Vagina (tissue), 2 donors: ENCODE measurements at regions not wholly inside any gene's neighbourhood (a gene's known extent, or its start where the extent isn't known, plus 50 kb on each side); places are given as distances from the start of the nearest gene placed in this dataset.

Experiments used
- DNase-seq, 2 donors: peaks; one replicate each; pipeline ENCODE4 v3.0.0-alpha.2; 2017; ENCODE audit errors: extremely low spot score in 2 of 2
- H3K27ac ChIP-seq: fragments of 200-600 bp; sonication (generic); one replicate; pipeline ENCODE4 v1.5.1; 2019
- H3K27me3 ChIP-seq: fragments of 200-600 bp; sonication (generic); one replicate; pipeline ENCODE4 v1.5.1; 2019
- H3K36me3 ChIP-seq, 2 donors: fragments of 200-600 bp; sonication (generic); one replicate each; pipeline ENCODE4 v1.5.1; 2017 to 2019
- H3K4me1 ChIP-seq: fragments of 200-600 bp; sonication (generic); one replicate; pipeline ENCODE4 v1.5.1; 2019
- H3K4me3 ChIP-seq, 2 donors: fragments of 200-600 bp; sonication (generic); 1 replicate in 1 of 2; 2 replicates in 1 of 2; pipeline ENCODE4 v1.5.1; 2016 to 2019
- H3K9me3 ChIP-seq: fragments of 200-600 bp; sonication (generic); one replicate; pipeline ENCODE4 v1.5.1; 2019
- CTCF ChIP-seq, 3 experiments: fragments of 450-650 bp in 2 of 3; fragments of 200-600 bp in 1 of 3; sonication (generic) in 1 of 3; IDR thresholded peaks; one replicate each; pipeline ENCODE4 v1.5.1; 2017 to 2019; ENCODE audit warnings: antibody characterized with exemption in 3 of 3, mild to moderate bottlenecking in 2 of 3, moderate library complexity in 2 of 3
- POLR2A ChIP-seq, 2 donors: fragments of 450-650 bp; IDR thresholded peaks; one replicate each; pipeline ENCODE4 v1.6.1; 2017; ENCODE audit warnings: antibody characterized with exemption in 2 of 2, mild to moderate bottlenecking in 2 of 2, moderate library complexity in 2 of 2
- POLR2AphosphoS5 ChIP-seq, 2 donors: sonication (generic); formaldehyde crosslinking; IDR thresholded peaks; one replicate each; pipeline ENCODE4 v1.9.0; 2017; ENCODE audit warnings: antibody characterized with exemption in 2 of 2, mild to moderate bottlenecking in 2 of 2, low read depth in 1 of 2; ENCODE audit not compliant: insufficient read depth in 1 of 2
- intact Hi-C: fragments of 100-400 bp; cut with DNase I; formaldehyde crosslinking; loops from one replicate; pipeline ENCODE4 v1.15.1; 2023

- DNase-seq, result no peak
- H3K9me3 ChIP-seq, result no peaks in the 10 kb centered on the region
- TF ChIP-seq POLR2A (IDR thresholded peaks at IDR 0.05), result no peak
- no peak for TF ChIP-seq CTCF (IDR thresholded peaks at IDR 0.05)
- TF ChIP-seq POLR2AphosphoS5 (IDR thresholded peaks at IDR 0.05; ENCODE audit: insufficient read depth in 1 of 2, low read depth in 1 of 2), result no peak
Measured at GRCh38 chr1:189866606-189867005, 611.1 kb downstream of the BRINP3 start.

GRCh38 chr1:189868021-189868420 is 609.6 kb downstream of the BRINP3 start:
- no peaks in the 10 kb centered on the region for H3K4me1 ChIP-seq
- no peak overlapping the region for H3K27ac ChIP-seq
- no peaks in the 10 kb centered on the region for H3K36me3 ChIP-seq
- TF ChIP-seq POLR2AphosphoS5 (IDR thresholded peaks at IDR 0.05; ENCODE audit: insufficient read depth in 1 of 2, low read depth in 1 of 2) (no peak), CTCF (IDR thresholded peaks at IDR 0.05) (no peak), POLR2A (IDR thresholded peaks at IDR 0.05) (no peak)
- H3K4me3 ChIP-seq, result no peak overlapping the region
- no peak for DNase-seq
- intact Hi-C loops, result no loop called here
- H3K9me3 ChIP-seq, result no peaks in the 10 kb centered on the region
- no peaks in the 10 kb centered on the region for H3K27me3 ChIP-seq

More at GRCh38 chr1:189866606-189867005, 611.1 kb downstream of the BRINP3 start:
- H3K27ac ChIP-seq, result no peak overlapping the region
- H3K27me3 ChIP-seq, result no peaks in the 10 kb centered on the region
- H3K36me3 ChIP-seq, result no peaks in the 10 kb centered on the region
- no peaks in the 10 kb centered on the region for H3K4me1 ChIP-seq
- no peak overlapping the region for H3K4me3 ChIP-seq
- intact Hi-C loops, result no loop called here

- no peaks in the 10 kb centered on the region for H3K9me3 ChIP-seq
- no peak for DNase-seq
- H3K27me3 ChIP-seq, result no peaks in the 10 kb centered on the region
- no peaks in the 10 kb centered on the region for H3K4me1 ChIP-seq
- intact Hi-C loops, result no loop called here
- H3K4me3 ChIP-seq, result no peak overlapping the region
- H3K36me3 ChIP-seq, result no peaks in the 10 kb centered on the region
- no peak overlapping the region for H3K27ac ChIP-seq
- TF ChIP-seq CTCF (IDR thresholded peaks at IDR 0.05) (no peak), POLR2A (IDR thresholded peaks at IDR 0.05) (no peak), POLR2AphosphoS5 (IDR thresholded peaks at IDR 0.05; ENCODE audit: insufficient read depth in 1 of 2, low read depth in 1 of 2) (no peak)
Measured at GRCh38 chr1:189874715-189875435, 602.8 kb downstream of the BRINP3 start.

- Histone ChIP-seq H3K4me3 (no peak overlapping the region), H3K36me3 (no peaks in the 10 kb centered on the region), H3K27ac (no peak overlapping the region), H3K27me3 (no peaks in the 10 kb centered on the region), H3K9me3 (no peaks in the 10 kb centered on the region), H3K4me1 (no peaks in the 10 kb centered on the region)
- intact Hi-C loops, result no loop called here
- TF ChIP-seq POLR2A (IDR thresholded peaks at IDR 0.05) (no peak), POLR2AphosphoS5 (IDR thresholded peaks at IDR 0.05; ENCODE audit: insufficient read depth in 1 of 2, low read depth in 1 of 2) (no peak), CTCF (IDR thresholded peaks at IDR 0.05) (no peak)
- no peak for DNase-seq
Measured at GRCh38 chr1:189880135-189880534, 597.5 kb downstream of the BRINP3 start.

- Histone ChIP-seq H3K27me3 (no peaks in the 10 kb centered on the region), H3K4me1 (no peaks in the 10 kb centered on the region), H3K4me3 (no peak overlapping the region), H3K27ac (no peak overlapping the region), H3K36me3 (no peaks in the 10 kb centered on the region), H3K9me3 (no peaks in the 10 kb centered on the region)
- no peak for TF ChIP-seq POLR2A (IDR thresholded peaks at IDR 0.05)
- no peak for TF ChIP-seq CTCF (IDR thresholded peaks at IDR 0.05)
- TF ChIP-seq POLR2AphosphoS5 (IDR thresholded peaks at IDR 0.05; ENCODE audit: insufficient read depth in 1 of 2, low read depth in 1 of 2), result no peak
- intact Hi-C loops, result no loop called here
- DNase-seq, result no peak
Measured at GRCh38 chr1:189899686-189900425, 577.8 kb downstream of the BRINP3 start.
